SK-N-MC (cell line): ENCODE measurements at regions not wholly inside any gene's neighbourhood (a gene's known extent, or its start where the extent isn't known, plus 50 kb on each side); places are given as distances from the start of the nearest gene placed in this dataset.

Experiments
- DNase-seq: peaks from one replicate; pipeline ENCODE4 v3.0.0-alpha.2; 2011; ENCODE audit warnings: low read depth, low spot score
- H3K27ac ChIP-seq: fragments of 200-600 bp; sonication (generic); 2 replicates; pipeline ENCODE4 v1.5.1; 2016; ENCODE audit warnings: mixed run types
- H3K36me3 ChIP-seq: fragments of 200-600 bp; sonication (generic); 2 replicates; pipeline ENCODE4 v1.6.1; 2017; ENCODE audit warnings: antibody characterized with exemption, low read length, mixed read lengths; ENCODE audit not compliant: insufficient read depth
- H3K4me3 ChIP-seq: fragments of 200-600 bp; sonication (generic); 2 replicates; pipeline ENCODE4 v1.5.1; 2016
- H3K9ac ChIP-seq: fragments of 200-600 bp; sonication (generic); 2 replicates; pipeline ENCODE4 v1.8.0; 2017; ENCODE audit warnings: mixed run types, mixed read lengths; ENCODE audit not compliant: insufficient read length
- H3K9me3 ChIP-seq: fragments of 200-600 bp; sonication (generic); 2 replicates; pipeline ENCODE4 v1.6.1; 2017; ENCODE audit warnings: low read depth, mild to moderate bottlenecking, antibody characterized with exemption, low read length, moderate library complexity, mixed read lengths
- EZH2 ChIP-seq: fragments of 200-600 bp; sonication (generic); IDR thresholded peaks from one replicate; pipeline ENCODE4 v1.6.1; 2017; ENCODE audit warnings: antibody characterized with exemption
- FOXP2 ChIP-seq: optimal IDR thresholded peaks from 2 replicates; pipeline ENCODE3; 2011; ENCODE audit warnings: mild to moderate bottlenecking, moderate library complexity; ENCODE audit not compliant: insufficient read depth; ENCODE audit errors: extremely low read length, control extremely low read depth
- POLR2AphosphoS5 ChIP-seq: IDR thresholded peaks from 2 replicates; pipeline ENCODE4 v1.6.1; 2012; ENCODE audit warnings: mild to moderate bottlenecking, low read depth, low read length, borderline replicate concordance

- H3K9me3 ChIP-seq: no peaks in the 10 kb centered on the region
- no peak overlapping the region for H3K4me3 ChIP-seq
- H3K36me3 ChIP-seq: no peaks in the 10 kb centered on the region
- no peak overlapping the region for H3K9ac ChIP-seq
- no peak for TF ChIP-seq FOXP2
- no peak for TF ChIP-seq EZH2
- TF ChIP-seq POLR2AphosphoS5: no peak
- no peak for DNase-seq
- H3K27ac ChIP-seq: no peak overlapping the region
Measured at GRCh38 chrX:6718766-6719165, 183.8 kb upstream of the VCX3A start.

- H3K27ac ChIP-seq: no peak overlapping the region
- no peaks in the 10 kb centered on the region for H3K9me3 ChIP-seq
- H3K9ac ChIP-seq: no peak overlapping the region
- no peak overlapping the region for H3K4me3 ChIP-seq
- TF ChIP-seq POLR2AphosphoS5 (no peak), FOXP2 (no peak), EZH2 (no peak)
- H3K36me3 ChIP-seq: no peaks in the 10 kb centered on the region
- DNase-seq: no peak
Measured at GRCh38 chrX:6708676-6709380, 173.9 kb upstream of the VCX3A start.

GRCh38 chrX:6708041-6708440 lies 173.1 kb upstream of the VCX3A start:
- DNase-seq: no peak
- no peak overlapping the region for H3K27ac ChIP-seq
- no peaks in the 10 kb centered on the region for H3K36me3 ChIP-seq
- H3K4me3 ChIP-seq: no peak overlapping the region
- no peak overlapping the region for H3K9ac ChIP-seq
- no peaks in the 10 kb centered on the region for H3K9me3 ChIP-seq
- no peak for TF ChIP-seq FOXP2
- no peak for TF ChIP-seq EZH2
- no peak for TF ChIP-seq POLR2AphosphoS5

GRCh38 chrX:6707497-6707896 lies 172.6 kb upstream of the VCX3A start:
- Histone ChIP-seq H3K9ac (no peak overlapping the region), H3K9me3 (no peaks in the 10 kb centered on the region), H3K36me3 (no peaks in the 10 kb centered on the region), H3K27ac (no peak overlapping the region), H3K4me3 (no peak overlapping the region)
- DNase-seq: no peak
- TF ChIP-seq EZH2 (no peak), FOXP2 (no peak), POLR2AphosphoS5 (no peak)

- Histone ChIP-seq H3K36me3 (no peaks in the 10 kb centered on the region), H3K9ac (no peak overlapping the region), H3K4me3 (no peak overlapping the region), H3K27ac (no peak overlapping the region), H3K9me3 (no peaks in the 10 kb centered on the region)
- no peak for DNase-seq
- TF ChIP-seq POLR2AphosphoS5 (no peak), EZH2 (no peak), FOXP2 (no peak)
Measured at GRCh38 chrX:6701085-6701484, 166.2 kb upstream of the VCX3A start.

GRCh38 chrX:6695717-6696116 lies 160.8 kb upstream of the VCX3A start:
- H3K9ac ChIP-seq: no peak overlapping the region
- DNase-seq: no peak

GRCh38 chrX:6694977-6695376 lies 160.1 kb upstream of the VCX3A start:
- H3K9ac ChIP-seq: no peak overlapping the region
- DNase-seq: peak; percentile 24
- peak overlapping the region; percentile 3; the same call in 1 of the 2 replicates for H3K4me3 ChIP-seq
- H3K9me3 ChIP-seq: no peaks in the 10 kb centered on the region
- H3K27ac ChIP-seq: 0 out of 2 replicates have a peak overlapping the region, but pooled peaks have one; percentile 44
- no peaks in the 10 kb centered on the region for H3K36me3 ChIP-seq
- no peak for TF ChIP-seq POLR2AphosphoS5
- TF ChIP-seq FOXP2: no peak
- no peak for TF ChIP-seq EZH2

More at GRCh38 chrX:6695717-6696116, 160.8 kb upstream of the VCX3A start:
- no peaks in the 10 kb centered on the region for H3K36me3 ChIP-seq
- H3K27ac ChIP-seq: no peak overlapping the region
- no peaks in the 10 kb centered on the region for H3K9me3 ChIP-seq
- no peak overlapping the region for H3K4me3 ChIP-seq
- TF ChIP-seq FOXP2: no peak
- TF ChIP-seq POLR2AphosphoS5: no peak
- no peak for TF ChIP-seq EZH2

- DNase-seq: no peak
- peak overlapping the region; percentile 44; the same call in 1 of the 2 replicates for H3K27ac ChIP-seq
- no peaks in the 10 kb centered on the region for H3K36me3 ChIP-seq
- no peaks in the 10 kb centered on the region for H3K9me3 ChIP-seq
- no peak overlapping the region for H3K9ac ChIP-seq
- TF ChIP-seq EZH2: no peak
- no peak for TF ChIP-seq POLR2AphosphoS5
- no peak for TF ChIP-seq FOXP2
- no peak overlapping the region; the same call in 1 of the 2 replicates for H3K4me3 ChIP-seq
Measured at GRCh38 chrX:6694221-6694620, 159.3 kb upstream of the VCX3A start.

GRCh38 chrX:6693051-6693450 lies 158.1 kb upstream of the VCX3A start:
- Histone ChIP-seq H3K9me3 (no peaks in the 10 kb centered on the region), H3K9ac (no peak overlapping the region), H3K27ac (no peak overlapping the region), H3K4me3 (no peak overlapping the region), H3K36me3 (no peaks in the 10 kb centered on the region)
- TF ChIP-seq EZH2 (no peak), POLR2AphosphoS5 (no peak)
- DNase-seq: no peak
